Bronchial epithelial cell (primary cell): ENCODE measurements at regions not wholly inside any gene's neighbourhood (a gene's known extent, or its start where the extent isn't known, plus 50 kb on each side); places are given as distances from the start of the nearest gene placed in this dataset.

Experiments
- DNase-seq: peaks from one replicate; pipeline ENCODE4 v3.0.0-alpha.2; 2010; ENCODE audit warnings: low read depth
- FAIRE-seq: peaks from 2 replicates; lab custom pipeline; 2011; peaks lifted over from hg19 to GRCh38; lab: Jason Lieb, UNC
- H3K27me3 ChIP-seq: 2 replicates; pipeline ENCODE4 v1.5.1; 2011; ENCODE audit warnings: low read length; ENCODE audit not compliant: control insufficient read depth, insufficient read depth
- H3K36me3 ChIP-seq: 2 replicates; pipeline ENCODE4 v1.5.1; 2011; ENCODE audit warnings: low read length; ENCODE audit not compliant: control insufficient read depth, insufficient read depth
- H3K4me3 ChIP-seq: 2 replicates; pipeline ENCODE4 v1.5.1; 2011; ENCODE audit warnings: mild to moderate bottlenecking, low read depth, low read length, control low read depth
- TF ChIP-seq, protein P1 (sequence below): IDR thresholded peaks from 2 replicates; pipeline ENCODE4 v1.5.1; 2011; ENCODE audit warnings: mild to moderate bottlenecking, moderate library complexity, low read length, control low read depth, inconsistent platforms; ENCODE audit not compliant: insufficient read depth, severe bottlenecking

DNA sequence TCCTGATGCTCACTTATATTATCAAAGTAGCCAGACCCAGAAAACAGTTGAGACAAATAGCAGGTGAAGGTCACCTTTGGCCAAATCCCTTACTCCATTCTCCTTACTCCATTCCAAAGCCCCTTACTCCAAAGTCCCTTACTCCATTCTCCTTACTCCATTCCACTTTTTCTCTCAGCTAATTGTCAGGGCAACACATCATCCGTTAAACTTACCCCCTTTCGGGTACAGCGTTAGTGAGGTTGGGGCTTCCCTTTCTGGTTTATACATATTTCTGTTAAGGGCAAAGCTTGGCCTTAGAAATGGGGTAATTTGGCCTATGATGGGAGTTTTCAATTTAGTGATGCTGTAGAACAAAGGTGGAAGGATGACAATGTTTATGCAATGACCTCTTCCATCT lies 111.8 kb upstream of the CCND2 start:
- Histone ChIP-seq H3K36me3 (no peaks in the 10 kb centered on the region), H3K27me3 (no peaks in the 10 kb centered on the region), H3K4me3 (no peak overlapping the region)
- no peak for FAIRE-seq
- DNase-seq, result no peak
- TF ChIP-seq, protein P1, sequence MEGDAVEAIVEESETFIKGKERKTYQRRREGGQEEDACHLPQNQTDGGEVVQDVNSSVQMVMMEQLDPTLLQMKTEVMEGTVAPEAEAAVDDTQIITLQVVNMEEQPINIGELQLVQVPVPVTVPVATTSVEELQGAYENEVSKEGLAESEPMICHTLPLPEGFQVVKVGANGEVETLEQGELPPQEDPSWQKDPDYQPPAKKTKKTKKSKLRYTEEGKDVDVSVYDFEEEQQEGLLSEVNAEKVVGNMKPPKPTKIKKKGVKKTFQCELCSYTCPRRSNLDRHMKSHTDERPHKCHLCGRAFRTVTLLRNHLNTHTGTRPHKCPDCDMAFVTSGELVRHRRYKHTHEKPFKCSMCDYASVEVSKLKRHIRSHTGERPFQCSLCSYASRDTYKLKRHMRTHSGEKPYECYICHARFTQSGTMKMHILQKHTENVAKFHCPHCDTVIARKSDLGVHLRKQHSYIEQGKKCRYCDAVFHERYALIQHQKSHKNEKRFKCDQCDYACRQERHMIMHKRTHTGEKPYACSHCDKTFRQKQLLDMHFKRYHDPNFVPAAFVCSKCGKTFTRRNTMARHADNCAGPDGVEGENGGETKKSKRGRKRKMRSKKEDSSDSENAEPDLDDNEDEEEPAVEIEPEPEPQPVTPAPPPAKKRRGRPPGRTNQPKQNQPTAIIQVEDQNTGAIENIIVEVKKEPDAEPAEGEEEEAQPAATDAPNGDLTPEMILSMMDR, result no peak

- DNase-seq, result no peak
- no peaks in the 10 kb centered on the region for H3K27me3 ChIP-seq
Measured at GRCh38 chr12:4160314-4161040, 113.1 kb upstream of the CCND2 start.

DNA sequence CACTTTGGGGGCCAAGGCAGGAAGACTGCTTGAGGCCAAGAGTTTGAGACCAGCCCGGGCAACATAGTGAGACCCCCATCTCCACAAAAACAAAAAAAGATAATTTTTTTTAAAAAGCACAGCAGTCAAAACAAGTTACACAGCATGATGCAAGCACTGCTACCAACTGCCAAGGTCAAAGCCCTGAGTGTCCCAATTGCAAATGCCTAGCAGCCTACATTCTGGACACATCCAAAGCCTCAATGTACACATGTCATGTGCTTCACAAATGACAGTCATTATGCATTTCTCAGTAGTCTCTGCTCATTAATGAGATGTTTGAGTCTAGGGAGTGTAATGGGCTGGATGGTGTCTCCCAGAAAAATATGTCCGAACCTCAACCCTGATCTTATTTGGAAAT lies 113.7 kb upstream of the CCND2 start:
- Histone ChIP-seq H3K4me3 (no peak overlapping the region), H3K36me3 (no peaks in the 10 kb centered on the region), H3K27me3 (no peaks in the 10 kb centered on the region)
- TF ChIP-seq, protein P1, result no peak
- FAIRE-seq, result no peak
- DNase-seq, result no peak

More at GRCh38 chr12:4160314-4161040, 113.1 kb upstream of the CCND2 start:
- FAIRE-seq, result no peak
- TF ChIP-seq, protein P1, result no peak
- Histone ChIP-seq H3K36me3 (no peaks in the 10 kb centered on the region), H3K4me3 (no peak overlapping the region)

- no peaks in the 10 kb centered on the region for H3K27me3 ChIP-seq
- FAIRE-seq (no peak), DNase-seq (no peak)
- H3K4me3 ChIP-seq, result no peak overlapping the region
- no peaks in the 10 kb centered on the region for H3K36me3 ChIP-seq
- TF ChIP-seq, protein P1, result no peak
Measured at GRCh38 chr12:4158306-4158705, 115.3 kb upstream of the CCND2 start.

DNA sequence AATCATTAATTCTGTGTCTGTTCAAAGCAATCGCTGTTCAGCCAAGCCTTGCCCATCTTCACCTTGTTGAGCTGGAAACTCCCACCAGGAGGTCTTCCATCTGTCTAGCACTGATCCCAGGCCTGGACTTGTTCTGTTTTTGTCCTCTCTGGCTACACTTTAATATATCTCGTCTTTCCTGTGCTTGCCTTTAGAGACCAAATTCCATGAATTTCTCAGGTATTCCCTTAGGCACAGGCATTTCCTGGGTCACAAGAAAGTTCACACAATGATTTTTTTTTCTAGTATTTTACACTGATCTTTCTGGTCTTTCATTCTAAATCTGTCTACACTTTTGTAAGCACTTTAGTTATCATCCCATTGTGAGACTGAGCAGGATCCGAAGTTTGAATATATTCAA lies 116.4 kb upstream of the CCND2 start:
- H3K27me3 ChIP-seq, result no peaks in the 10 kb centered on the region
- TF ChIP-seq, protein P1, result no peak
- no peaks in the 10 kb centered on the region for H3K36me3 ChIP-seq
- DNase-seq (peak; percentile 60), FAIRE-seq (no peak)
- H3K4me3 ChIP-seq, result no peak overlapping the region

DNA sequence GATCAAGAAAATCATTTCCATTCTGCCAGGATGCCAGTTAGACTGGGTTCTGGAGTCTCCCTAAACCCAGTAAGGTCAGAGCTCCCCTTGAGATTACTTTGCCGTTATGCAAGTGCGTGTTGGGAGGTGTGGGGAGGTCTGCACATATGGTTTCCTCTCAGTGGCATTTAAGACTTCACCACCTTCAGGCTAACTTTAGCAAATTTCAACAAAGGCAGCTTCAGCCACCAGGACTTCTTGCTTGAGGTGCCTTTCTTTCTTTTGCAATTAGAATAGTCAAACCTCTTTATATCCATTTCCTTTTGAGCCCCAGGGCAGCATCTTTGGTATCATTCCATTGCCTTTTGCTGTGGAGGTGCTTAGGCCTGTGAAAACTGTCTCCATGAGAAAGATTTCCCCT lies 117.2 kb upstream of the CCND2 start:
- TF ChIP-seq, protein P1, result no peak
- no peak for FAIRE-seq
- no peak overlapping the region for H3K4me3 ChIP-seq
- DNase-seq, result no peak
- H3K27me3 ChIP-seq, result no peaks in the 10 kb centered on the region
- no peaks in the 10 kb centered on the region for H3K36me3 ChIP-seq
